PFSK-1 (cell line): ENCODE measurements at regions not wholly inside any gene's neighbourhood (a gene's known extent, or its start where the extent isn't known, plus 50 kb on each side); places are given as distances from the start of the nearest gene placed in this dataset.

ENCODE experiments used
- FOXP2 ChIP-seq: optimal IDR thresholded peaks from 2 replicates; pipeline ENCODE3; 2011; ENCODE audit warnings: borderline replicate concordance, control low read depth, inconsistent platforms; ENCODE audit not compliant: insufficient read depth; ENCODE audit errors: extremely low read length, extremely low read depth
- POLR2AphosphoS5 ChIP-seq: IDR thresholded peaks from 2 replicates; pipeline ENCODE4 v1.6.1; 2012; ENCODE audit warnings: low read depth, mild to moderate bottlenecking, control low read depth, low read length, moderate library complexity
- REST ChIP-seq, 2 experiments: IDR thresholded peaks; 2 replicates each; pipeline versions ENCODE4 v1.6.1 to v1.8.0; 2011 to 2012; ENCODE audit warnings: low read depth in 2 of 2, low read length in 2 of 2, control low read depth in 1 of 2, inconsistent platforms in 1 of 2, mild to moderate bottlenecking in 1 of 2, moderate library complexity in 1 of 2; ENCODE audit not compliant: insufficient read depth in 1 of 2
- SIN3A ChIP-seq: IDR thresholded peaks from 2 replicates; pipeline ENCODE4 v1.6.1; 2012; ENCODE audit warnings: mild to moderate bottlenecking, low read length, moderate library complexity, borderline replicate concordance; ENCODE audit not compliant: insufficient read depth
- TAF1 ChIP-seq: IDR thresholded peaks from 2 replicates; pipeline ENCODE4 v1.6.1; 2012; ENCODE audit warnings: low read length, control low read depth, borderline replicate concordance; ENCODE audit not compliant: insufficient read depth

GRCh38 chr10:124145109-124145870, 51.9 kb upstream of the CHST15 start:
- TF ChIP-seq FOXP2, result no peak
- TF ChIP-seq TAF1, result no peak
- no peak for TF ChIP-seq SIN3A

GRCh38 chr10:124144536-124144935, 51.1 kb upstream of the CHST15 start:
- TF ChIP-seq REST (IDR thresholded peaks at IDR 0.05; ENCODE audit: insufficient read depth in 1 of 2, low read depth in 2 of 2, low read length in 2 of 2), result no peak

GRCh38 chr10:124143721-124144120, 50.3 kb upstream of the CHST15 start:
- TF ChIP-seq POLR2AphosphoS5 (no peak), TAF1 (no peak), SIN3A (no peak), FOXP2 (no peak), REST (IDR thresholded peaks at IDR 0.05; ENCODE audit: insufficient read depth in 1 of 2, low read depth in 2 of 2, low read length in 2 of 2) (no peak)
